SK-N-MC (cell line): ENCODE measurements at regions not wholly inside any gene's neighbourhood (a gene's known extent, or its start where the extent isn't known, plus 50 kb on each side); places are given as distances from the start of the nearest gene placed in this dataset.
"Not testable (repeated sequence)": the region's sequence is repeated elsewhere in the genome, so short reads cannot be mapped to it uniquely, and the experiment has no call there.

ENCODE experiments used
- EZH2 ChIP-seq: fragments of 200-600 bp; sonication (generic); IDR thresholded peaks from one replicate; pipeline ENCODE4 v1.6.1; 2017; ENCODE audit warnings: antibody characterized with exemption
- FOXP2 ChIP-seq: optimal IDR thresholded peaks from 2 replicates; pipeline ENCODE3; 2011; ENCODE audit warnings: mild to moderate bottlenecking, moderate library complexity; ENCODE audit not compliant: insufficient read depth; ENCODE audit errors: extremely low read length, control extremely low read depth
- POLR2AphosphoS5 ChIP-seq: IDR thresholded peaks from 2 replicates; pipeline ENCODE4 v1.6.1; 2012; ENCODE audit warnings: mild to moderate bottlenecking, low read depth, low read length, borderline replicate concordance

GRCh38 chr10:4597898-4598297, 228.1 kb upstream of the AKR1E2 start:
- TF ChIP-seq EZH2, POLR2AphosphoS5, FOXP2: not testable (repeated sequence)
